ENCODE measurements at regions not wholly inside any gene's neighbourhood (a gene's known extent, or its start where the extent isn't known, plus 50 kb on each side); places are given as distances from the start of the nearest gene placed in this dataset.

GRCh38 chr2:164371916-164372315, 249.4 kb downstream of the GRB14 start:
- TF ChIP-seq ZNF677 (tag by site-specific recombination; IDR thresholded peaks at IDR 0.05) (no peak), ZNF133 (tag by site-specific recombination; IDR thresholded peaks at IDR 0.05) (no peak), ZNF544 (tag by site-specific recombination; IDR thresholded peaks at IDR 0.05) (no peak), BCL11A (tag by site-specific recombination; IDR thresholded peaks at IDR 0.05; ENCODE audit: low read depth) (no peak), ZNF639 (tag by site-specific recombination; IDR thresholded peaks at IDR 0.05) (no peak), CTCF (tag by site-specific recombination; IDR thresholded peaks at IDR 0.05) (no peak), SALL2 (tag by site-specific recombination; IDR thresholded peaks at IDR 0.05; ENCODE audit: borderline replicate concordance) (no peak), ZNF18 (tag by site-specific recombination; IDR thresholded peaks at IDR 0.05) (no peak), PATZ1 (tag by site-specific recombination; IDR thresholded peaks at IDR 0.05) (no peak), ZNF704 (tag by site-specific recombination; IDR thresholded peaks at IDR 0.05) (no peak), ZNF274 (IDR thresholded peaks at IDR 0.05; ENCODE audit: low read length) (no peak), ZNF274 (tag by site-specific recombination; IDR thresholded peaks at IDR 0.05; ENCODE audit: borderline replicate concordance) (no peak), SP3 (tag by site-specific recombination; IDR thresholded peaks at IDR 0.05) (no peak), ZSCAN16 (tag by site-specific recombination; IDR thresholded peaks at IDR 0.05) (no peak)

Data from HEK293 (cell line).